Ishikawa (cell line): ENCODE measurements at regions not wholly inside any gene's neighbourhood (a gene's known extent, or its start where the extent isn't known, plus 50 kb on each side); places are given as distances from the start of the nearest gene placed in this dataset.

Experiments
- CEBPB ChIP-seq: IDR thresholded peaks from 2 replicates; pipeline ENCODE4 v1.6.1; 2012
- CREB1 ChIP-seq: IDR thresholded peaks from 2 replicates; pipeline ENCODE4 v1.6.1; 2012; ENCODE audit warnings: low read depth
- EGR1 ChIP-seq: IDR thresholded peaks from 2 replicates; pipeline ENCODE4 v1.6.1; 2012
- EP300 ChIP-seq: IDR thresholded peaks from 2 replicates; pipeline ENCODE4 v1.6.1; 2012; ENCODE audit warnings: borderline replicate concordance
- FOXM1 ChIP-seq: IDR thresholded peaks from 2 replicates; pipeline ENCODE4 v1.6.1; 2012; ENCODE audit warnings: low read depth, borderline replicate concordance
- MAX ChIP-seq: IDR thresholded peaks from 2 replicates; pipeline ENCODE4 v1.6.1; 2012
- TCF12 ChIP-seq: IDR thresholded peaks from 2 replicates; pipeline ENCODE4 v1.6.1; 2012; ENCODE audit warnings: low read depth
- USF1 ChIP-seq: IDR thresholded peaks from 2 replicates; pipeline ENCODE4 v1.6.1; 2012
- YY1 ChIP-seq: IDR thresholded peaks from 2 replicates; pipeline ENCODE4 v1.6.1; 2012; ENCODE audit warnings: low read depth
- ZBTB7A ChIP-seq: IDR thresholded peaks from 2 replicates; pipeline ENCODE4 v1.6.1; 2012; ENCODE audit warnings: low read depth

GRCh38 chr18:56235071-56235470 lies 403.3 kb downstream of the TXNL1 start:
- no peak for TF ChIP-seq FOXM1
- no peak for TF ChIP-seq TCF12
- no peak for TF ChIP-seq EGR1
- TF ChIP-seq CREB1, result no peak
- no peak for TF ChIP-seq USF1
- TF ChIP-seq EP300, result no peak
- no peak for TF ChIP-seq ZBTB7A
- no peak for TF ChIP-seq YY1
- no peak for TF ChIP-seq MAX
- no peak for TF ChIP-seq CEBPB
